A549 (cell line): ENCODE measurements at regions not wholly inside any gene's neighbourhood (a gene's known extent, or its start where the extent isn't known, plus 50 kb on each side); places are given as distances from the start of the nearest gene placed in this dataset.

Experiments
- KDM1A ChIP-seq: fragments of 200-600 bp; sonication (generic); IDR thresholded peaks from 2 replicates; pipeline ENCODE4 v1.6.1; 2016; ENCODE audit warnings: low read depth, mild to moderate bottlenecking
- KDM5A ChIP-seq: fragments of 200-600 bp; sonication (generic); IDR thresholded peaks from 2 replicates; pipeline ENCODE4 v1.6.1; 2016; ENCODE audit warnings: antibody characterized with exemption, mild to moderate bottlenecking
- MAFK ChIP-seq: fragments of 450-650 bp; IDR thresholded peaks from 2 replicates; pipeline ENCODE4 v1.6.1; 2014; ENCODE audit not compliant: partially characterized antibody
- RCOR1 ChIP-seq: fragments of 150-350 bp; IDR thresholded peaks from 2 replicates; pipeline ENCODE4 v1.6.1; 2014; ENCODE audit warnings: antibody characterized with exemption, low read length, low read depth
- RFX5 ChIP-seq: fragments of 450-650 bp; IDR thresholded peaks from 2 replicates; pipeline ENCODE4 v1.7.1; 2014; ENCODE audit warnings: antibody characterized with exemption, mild to moderate bottlenecking, moderate library complexity
- RNF2 ChIP-seq: fragments of 200-600 bp; sonication (generic); IDR thresholded peaks from 2 replicates; pipeline ENCODE4 v1.6.1; 2016; ENCODE audit warnings: low read depth, mild to moderate bottlenecking, antibody characterized with exemption, moderate library complexity, borderline replicate concordance
- TF ChIP-seq, protein P1 (sequence below): fragments of >200 bp; sonication (Bioruptor Twin); formaldehyde crosslinking; IDR thresholded peaks from 3 replicates; pipeline ENCODE4 v1.5.1; 2016
- TF ChIP-seq, protein P2 (sequence below): fragments of 450-650 bp; IDR thresholded peaks from 2 replicates; pipeline ENCODE4 v1.6.1; 2014; ENCODE audit warnings: antibody characterized with exemption
- TF ChIP-seq, protein P3 (sequence below): IDR thresholded peaks from 2 replicates; pipeline ENCODE4 v1.6.1; 2012

DNA sequence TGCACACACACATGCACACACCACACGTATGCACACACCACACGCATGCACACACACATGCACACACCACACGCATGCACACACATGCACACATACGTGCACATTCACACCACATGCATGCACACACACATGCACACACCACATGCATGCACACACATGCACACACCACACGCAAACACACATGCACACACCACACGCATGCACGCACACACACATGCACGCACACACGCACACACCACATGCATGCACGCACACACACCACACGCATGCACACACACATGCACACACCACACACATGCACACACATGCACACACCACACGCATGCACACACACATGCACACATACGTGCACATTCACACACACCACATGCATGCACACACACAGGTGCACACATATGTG, 169.8 kb upstream of the SALL3 start:
- TF ChIP-seq, protein P1, sequence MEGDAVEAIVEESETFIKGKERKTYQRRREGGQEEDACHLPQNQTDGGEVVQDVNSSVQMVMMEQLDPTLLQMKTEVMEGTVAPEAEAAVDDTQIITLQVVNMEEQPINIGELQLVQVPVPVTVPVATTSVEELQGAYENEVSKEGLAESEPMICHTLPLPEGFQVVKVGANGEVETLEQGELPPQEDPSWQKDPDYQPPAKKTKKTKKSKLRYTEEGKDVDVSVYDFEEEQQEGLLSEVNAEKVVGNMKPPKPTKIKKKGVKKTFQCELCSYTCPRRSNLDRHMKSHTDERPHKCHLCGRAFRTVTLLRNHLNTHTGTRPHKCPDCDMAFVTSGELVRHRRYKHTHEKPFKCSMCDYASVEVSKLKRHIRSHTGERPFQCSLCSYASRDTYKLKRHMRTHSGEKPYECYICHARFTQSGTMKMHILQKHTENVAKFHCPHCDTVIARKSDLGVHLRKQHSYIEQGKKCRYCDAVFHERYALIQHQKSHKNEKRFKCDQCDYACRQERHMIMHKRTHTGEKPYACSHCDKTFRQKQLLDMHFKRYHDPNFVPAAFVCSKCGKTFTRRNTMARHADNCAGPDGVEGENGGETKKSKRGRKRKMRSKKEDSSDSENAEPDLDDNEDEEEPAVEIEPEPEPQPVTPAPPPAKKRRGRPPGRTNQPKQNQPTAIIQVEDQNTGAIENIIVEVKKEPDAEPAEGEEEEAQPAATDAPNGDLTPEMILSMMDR = no peak
- TF ChIP-seq KDM5A (no peak), RNF2 (no peak), RFX5 (no peak), RCOR1 (no peak), MAFK (no peak), KDM1A (no peak)
- TF ChIP-seq, protein P2, sequence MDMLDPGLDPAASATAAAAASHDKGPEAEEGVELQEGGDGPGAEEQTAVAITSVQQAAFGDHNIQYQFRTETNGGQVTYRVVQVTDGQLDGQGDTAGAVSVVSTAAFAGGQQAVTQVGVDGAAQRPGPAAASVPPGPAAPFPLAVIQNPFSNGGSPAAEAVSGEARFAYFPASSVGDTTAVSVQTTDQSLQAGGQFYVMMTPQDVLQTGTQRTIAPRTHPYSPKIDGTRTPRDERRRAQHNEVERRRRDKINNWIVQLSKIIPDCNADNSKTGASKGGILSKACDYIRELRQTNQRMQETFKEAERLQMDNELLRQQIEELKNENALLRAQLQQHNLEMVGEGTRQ = no peak
- TF ChIP-seq, protein P3, sequence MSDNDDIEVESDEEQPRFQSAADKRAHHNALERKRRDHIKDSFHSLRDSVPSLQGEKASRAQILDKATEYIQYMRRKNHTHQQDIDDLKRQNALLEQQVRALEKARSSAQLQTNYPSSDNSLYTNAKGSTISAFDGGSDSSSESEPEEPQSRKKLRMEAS = no peak
